ENCODE measurements at regions not wholly inside any gene's neighbourhood (a gene's known extent, or its start where the extent isn't known, plus 50 kb on each side); places are given as distances from the start of the nearest gene placed in this dataset.

DNA sequence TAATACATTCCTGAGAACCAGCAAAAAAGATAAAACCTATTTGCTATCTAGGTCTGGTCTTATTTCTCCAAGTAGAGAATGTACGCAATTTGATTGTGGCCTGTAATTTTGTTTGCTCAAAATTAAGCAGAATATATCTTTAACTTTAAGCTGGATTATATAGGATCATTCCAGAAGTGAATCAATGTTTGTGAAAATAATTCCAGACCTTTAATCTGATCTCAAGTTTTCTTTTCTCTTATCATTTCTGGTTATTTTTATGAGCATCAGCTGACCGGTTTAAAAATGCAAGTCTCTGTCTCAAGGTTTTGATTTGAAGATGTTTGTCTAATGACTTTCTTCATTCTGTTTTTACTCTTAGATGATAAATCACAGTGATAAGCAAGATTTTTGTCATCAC is 997.9 kb upstream of the FLRT2 start:
- TF ChIP-seq, protein P1, sequence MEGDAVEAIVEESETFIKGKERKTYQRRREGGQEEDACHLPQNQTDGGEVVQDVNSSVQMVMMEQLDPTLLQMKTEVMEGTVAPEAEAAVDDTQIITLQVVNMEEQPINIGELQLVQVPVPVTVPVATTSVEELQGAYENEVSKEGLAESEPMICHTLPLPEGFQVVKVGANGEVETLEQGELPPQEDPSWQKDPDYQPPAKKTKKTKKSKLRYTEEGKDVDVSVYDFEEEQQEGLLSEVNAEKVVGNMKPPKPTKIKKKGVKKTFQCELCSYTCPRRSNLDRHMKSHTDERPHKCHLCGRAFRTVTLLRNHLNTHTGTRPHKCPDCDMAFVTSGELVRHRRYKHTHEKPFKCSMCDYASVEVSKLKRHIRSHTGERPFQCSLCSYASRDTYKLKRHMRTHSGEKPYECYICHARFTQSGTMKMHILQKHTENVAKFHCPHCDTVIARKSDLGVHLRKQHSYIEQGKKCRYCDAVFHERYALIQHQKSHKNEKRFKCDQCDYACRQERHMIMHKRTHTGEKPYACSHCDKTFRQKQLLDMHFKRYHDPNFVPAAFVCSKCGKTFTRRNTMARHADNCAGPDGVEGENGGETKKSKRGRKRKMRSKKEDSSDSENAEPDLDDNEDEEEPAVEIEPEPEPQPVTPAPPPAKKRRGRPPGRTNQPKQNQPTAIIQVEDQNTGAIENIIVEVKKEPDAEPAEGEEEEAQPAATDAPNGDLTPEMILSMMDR (IDR thresholded peaks at IDR 0.05): no peak
- TF ChIP-seq POLR2A (IDR thresholded peaks at IDR 0.05): no peak

Measured in ovary (tissue), 3 donors.